HepG2 (cell line): ENCODE measurements at regions not wholly inside any gene's neighbourhood (a gene's known extent, or its start where the extent isn't known, plus 50 kb on each side); places are given as distances from the start of the nearest gene placed in this dataset.

Experiments
- ATAC-seq: fragments of 200-7000 bp; cut with Tn5 transposase; 3 replicates; pipeline ENCODE4 v1.9.1; 2020; ENCODE audit warnings: mild to moderate bottlenecking, moderate library complexity
- BruUV-seq: library from RNA; stranded (reverse); fragments of 400-500 nt; replicated peaks from 2 replicates; lab custom pipeline; 2021; lab: Mats Ljungman, UMichigan
- CTCF ChIA-PET: fragments of 300-600 bp; formaldehyde crosslinking; extraction: SDS; loops from one replicate; lab custom pipeline; 2021; ENCODE audit warnings: low total read pairs, inconsistent platforms, low intra/inter-chr PET ratio; lab: Yijun Ruan, JAX
- POLR2A ChIA-PET: fragments of 350-600 bp; sonication (Branson Sonifier 250); formaldehyde crosslinking; loops from one replicate; lab custom pipeline; 2020; ENCODE audit warnings: antibody characterized with exemption, inconsistent platforms; lab: Yijun Ruan, JAX
- DNase-seq: peaks from one replicate; pipeline ENCODE4 v3.0.0-alpha.2; 2015; ENCODE audit warnings: low spot score
- FAIRE-seq: peaks from 3 replicates; lab custom pipeline; 2011; peaks lifted over from hg19 to GRCh38; lab: Jason Lieb, UNC
- H2AFZ ChIP-seq: one replicate; pipeline ENCODE4 v1.6.1; 2011; ENCODE audit warnings: low read length, inconsistent platforms
- H3K27ac ChIP-seq: fragments of 300-600 bp; 3 replicates; pipeline ENCODE4 v1.8.0; 2011; ENCODE audit warnings: mixed run types, mild to moderate bottlenecking, mixed read lengths, low read length, inconsistent platforms; ENCODE audit not compliant: insufficient read depth; ENCODE audit errors: extremely low read length
- H3K27me3 ChIP-seq, 2 experiments: fragments of 200-600 bp in 1 of 2; 2 replicates in 1 of 2; 3 replicates in 1 of 2; pipeline versions ENCODE4 v1.6.0 to v1.8.0; 2011; ENCODE audit warnings: low read length in 2 of 2, mild to moderate bottlenecking in 2 of 2, moderate library complexity in 2 of 2, inconsistent platforms in 1 of 2; ENCODE audit not compliant: insufficient read depth in 2 of 2, control insufficient read depth in 1 of 2
- H3K36me3 ChIP-seq, 2 experiments: fragments of 200-600 bp in 1 of 2; replicated peaks in 1 of 2; 2 replicates in 1 of 2; 3 replicates in 1 of 2; pipeline versions ENCODE4 v1.5.1 to v1.8.0; 2011; ENCODE audit warnings: low read length in 2 of 2, inconsistent platforms in 1 of 2; ENCODE audit not compliant: insufficient read depth in 2 of 2, control insufficient read depth in 1 of 2
- H3K4me1 ChIP-seq: 2 replicates; pipeline ENCODE4 v1.5.1; 2012; ENCODE audit warnings: low read length, inconsistent platforms; ENCODE audit not compliant: insufficient read depth
- H3K4me2 ChIP-seq: 2 replicates; pipeline ENCODE4 v1.6.0; 2011; ENCODE audit warnings: low read depth, low read length, inconsistent platforms
- H3K4me3 ChIP-seq, 3 experiments: fragments of 200-600 bp in 1 of 3; sonication (generic), shearing (Covaris generic) in 1 of 3; replicated peaks in 1 of 3; 2 replicates each; pipeline ENCODE4 v1.5.1; 2011 to 2016; ENCODE audit warnings: low read length in 3 of 3, inconsistent platforms in 2 of 3, low read depth in 2 of 3, mild to moderate bottlenecking in 2 of 3, control low read depth in 1 of 3, mixed read lengths in 1 of 3; ENCODE audit not compliant: insufficient read depth in 1 of 3
- H3K79me2 ChIP-seq: one replicate; pipeline ENCODE4 v1.6.1; 2011; ENCODE audit warnings: low read length, inconsistent platforms; ENCODE audit not compliant: insufficient read depth
- H3K9ac ChIP-seq: 2 replicates; pipeline ENCODE4 v1.6.0; 2011; ENCODE audit warnings: mild to moderate bottlenecking, low read depth, low read length, inconsistent platforms; ENCODE audit not compliant: insufficient read depth
- H3K9me3 ChIP-seq: 2 replicates; pipeline ENCODE4 v1.5.1; 2012; ENCODE audit warnings: mild to moderate bottlenecking, low read length
- H4K20me1 ChIP-seq: 2 replicates; pipeline ENCODE4 v1.6.0; 2011; ENCODE audit warnings: inconsistent platforms, mild to moderate bottlenecking, low read length, moderate library complexity; ENCODE audit not compliant: insufficient read depth
- RARA ChIP-seq: IDR thresholded peaks from 2 replicates; pipeline ENCODE4 v1.6.1; 2016; ENCODE audit warnings: missing genetic modification reagents, missing compliant biosample characterization
- ZNF317 ChIP-seq: sonication (generic); formaldehyde crosslinking; IDR thresholded peaks from 2 replicates; pipeline ENCODE4 v1.5.0; 2020; ENCODE audit warnings: mild to moderate bottlenecking, missing genetic modification reagents
- WGBS: methylation state at CpG from one replicate; pipeline ENCODE4 v1.1.6; 2017; ENCODE audit warnings: low lambda C conversion rate; 5-methylcytosine and 5-hydroxymethylcytosine counted together
- in situ Hi-C: cut with HindIII; loops from 2 replicates; pipeline ENCODE4 v1.10.0; 2017; ENCODE audit warnings: low pct_unique_long_range_greater_than_20kb; ENCODE audit not compliant: extremely low pct_ligation_motif_present
- intact Hi-C: fragments of 100-400 bp; cut with micrococcal nuclease; formaldehyde crosslinking; loops from one replicate; pipeline ENCODE4 v1.10.0; 2022; ENCODE audit not compliant: unreplicated experiment
- TF ChIP-seq, protein P1 (sequence below): sonication (generic); formaldehyde crosslinking; IDR thresholded peaks from 2 replicates; pipeline ENCODE4 v1.5.1; 2020; ENCODE audit warnings: mild to moderate bottlenecking, missing genetic modification reagents, moderate library complexity

- H2AFZ ChIP-seq, result no peak overlapping the region
- H3K27ac ChIP-seq, result no peak overlapping the region
- ChIA-PET CTCF (no interaction called here), POLR2A (no interaction called here)
- H3K9ac ChIP-seq, result no peak overlapping the region
- in situ Hi-C loops (no loop called here), intact Hi-C loops (no loop called here)
- peaks cover 0 to 6% of the 10 kb centered on the region in 2 experiments; a peak in 1 of 5 replicates for H3K27me3 ChIP-seq
- FAIRE-seq, result no peak
- H3K79me2 ChIP-seq, result no peaks in the 10 kb centered on the region
- H3K4me1 ChIP-seq, result peaks cover 93% of the 10 kb centered on the region
- no peaks in the 10 kb centered on the region for H4K20me1 ChIP-seq
- H3K4me2 ChIP-seq, result no peak overlapping the region; the same call in 1 of the 2 replicates
- no TSS peak for BruUV-seq
- no peak for DNase-seq
- H3K4me3 ChIP-seq, result no peak overlapping the region
- no peaks in the 10 kb centered on the region for H3K9me3 ChIP-seq
- ATAC-seq, result no peak
- 65% methylated on average over 18 of the region's 18 CpGs for WGBS
- TF ChIP-seq, protein P1, sequence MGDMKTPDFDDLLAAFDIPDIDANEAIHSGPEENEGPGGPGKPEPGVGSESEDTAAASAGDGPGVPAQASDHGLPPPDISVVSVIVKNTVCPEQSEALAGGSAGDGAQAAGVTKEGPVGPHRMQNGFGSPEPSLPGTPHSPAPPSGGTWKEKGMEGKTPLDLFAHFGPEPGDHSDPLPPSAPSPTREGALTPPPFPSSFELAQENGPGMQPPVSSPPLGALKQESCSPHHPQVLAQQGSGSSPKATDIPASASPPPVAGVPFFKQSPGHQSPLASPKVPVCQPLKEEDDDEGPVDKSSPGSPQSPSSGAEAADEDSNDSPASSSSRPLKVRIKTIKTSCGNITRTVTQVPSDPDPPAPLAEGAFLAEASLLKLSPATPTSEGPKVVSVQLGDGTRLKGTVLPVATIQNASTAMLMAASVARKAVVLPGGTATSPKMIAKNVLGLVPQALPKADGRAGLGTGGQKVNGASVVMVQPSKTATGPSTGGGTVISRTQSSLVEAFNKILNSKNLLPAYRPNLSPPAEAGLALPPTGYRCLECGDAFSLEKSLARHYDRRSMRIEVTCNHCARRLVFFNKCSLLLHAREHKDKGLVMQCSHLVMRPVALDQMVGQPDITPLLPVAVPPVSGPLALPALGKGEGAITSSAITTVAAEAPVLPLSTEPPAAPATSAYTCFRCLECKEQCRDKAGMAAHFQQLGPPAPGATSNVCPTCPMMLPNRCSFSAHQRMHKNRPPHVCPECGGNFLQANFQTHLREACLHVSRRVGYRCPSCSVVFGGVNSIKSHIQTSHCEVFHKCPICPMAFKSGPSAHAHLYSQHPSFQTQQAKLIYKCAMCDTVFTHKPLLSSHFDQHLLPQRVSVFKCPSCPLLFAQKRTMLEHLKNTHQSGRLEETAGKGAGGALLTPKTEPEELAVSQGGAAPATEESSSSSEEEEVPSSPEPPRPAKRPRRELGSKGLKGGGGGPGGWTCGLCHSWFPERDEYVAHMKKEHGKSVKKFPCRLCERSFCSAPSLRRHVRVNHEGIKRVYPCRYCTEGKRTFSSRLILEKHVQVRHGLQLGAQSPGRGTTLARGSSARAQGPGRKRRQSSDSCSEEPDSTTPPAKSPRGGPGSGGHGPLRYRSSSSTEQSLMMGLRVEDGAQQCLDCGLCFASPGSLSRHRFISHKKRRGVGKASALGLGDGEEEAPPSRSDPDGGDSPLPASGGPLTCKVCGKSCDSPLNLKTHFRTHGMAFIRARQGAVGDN (CRISPR knock-in tag), result peak; percentile 28; the same call in 1 of the 2 replicates
- TF ChIP-seq ZNF317 (CRISPR knock-in tag) (0 out of 2 replicates have a peak, but pooled peaks have one; percentile 35), RARA (CRISPR knock-in tag) (no peak)
- H3K36me3 ChIP-seq, result no peaks in the 10 kb centered on the region
Measured at GRCh38 chr1:224506141-224506814, 71.7 kb upstream of the WDR26 start.
